Thyroid gland (tissue), 4 donors: ENCODE measurements at regions not wholly inside any gene's neighbourhood (a gene's known extent, or its start where the extent isn't known, plus 50 kb on each side); places are given as distances from the start of the nearest gene placed in this dataset.

Experiments
- DNase-seq, 2 donors: peaks; one replicate each; pipeline ENCODE4 v3.0.0-alpha.2; 2019
- H3K27ac ChIP-seq, 3 donors: fragments of 200-600 bp; sonication (generic); 1 replicate in 2 of 3; 2 replicates in 1 of 3; pipeline ENCODE4 v1.5.1; 2016 to 2019; ENCODE audit warnings: mild to moderate bottlenecking in 1 of 3, moderate library complexity in 1 of 3
- H3K27me3 ChIP-seq: fragments of 200-600 bp; sonication (generic); one replicate; pipeline ENCODE4 v1.5.1; 2019
- H3K36me3 ChIP-seq, 2 donors: fragments of 200-600 bp; sonication (generic); one replicate each; pipeline ENCODE4 v1.5.1; 2016 to 2019
- H3K4me1 ChIP-seq, 2 donors: fragments of 200-600 bp; sonication (generic); one replicate each; pipeline ENCODE4 v1.5.1; 2017 to 2019
- H3K4me3 ChIP-seq, 3 donors: fragments of 200-600 bp; sonication (generic); replicated peaks in 1 of 3; 1 replicate in 2 of 3; 2 replicates in 1 of 3; pipeline ENCODE4 v1.5.1; 2016; ENCODE audit warnings: mild to moderate bottlenecking in 1 of 3
- H3K9me3 ChIP-seq: fragments of 200-600 bp; sonication (generic); one replicate; pipeline ENCODE4 v1.5.1; 2017
- CTCF ChIP-seq, 6 experiments: fragments of 200-600 bp in 3 of 6; fragments of 450-650 bp in 3 of 6; sonication (generic) in 3 of 6; IDR thresholded peaks; one replicate each; pipeline ENCODE4 v1.5.1; 2016 to 2019; ENCODE audit warnings: antibody characterized with exemption in 6 of 6, mild to moderate bottlenecking in 2 of 6, inconsistent platforms in 1 of 6, moderate library complexity in 1 of 6
- POLR2A ChIP-seq, 2 donors: fragments of 450-650 bp; IDR thresholded peaks; one replicate each; pipeline ENCODE4 v1.6.1; 2017; ENCODE audit warnings: antibody characterized with exemption in 2 of 2, mild to moderate bottlenecking in 2 of 2, moderate library complexity in 1 of 2
- WGBS, 2 donors: methylation state at CpG; one replicate each; pipeline ENCODE4 v1.1.5; 2017; 5-methylcytosine and 5-hydroxymethylcytosine counted together
- intact Hi-C: fragments of 100-400 bp; cut with DNase I; formaldehyde crosslinking; loops from one replicate; pipeline ENCODE4 v1.15.1; 2023

GRCh38 chr1:74818241-74818640, 85.3 kb downstream of the TYW3 start:
- no peak overlapping the region for H3K4me3 ChIP-seq
- DNase-seq, result no peak
- no peaks in the 10 kb centered on the region for H3K36me3 ChIP-seq
- intact Hi-C loops, result no loop called here
- H3K4me1 ChIP-seq, result no peaks in the 10 kb centered on the region
- TF ChIP-seq CTCF (IDR thresholded peaks at IDR 0.05) (no peak), POLR2A (IDR thresholded peaks at IDR 0.05) (no peak)
- WGBS, 2 donors, result 90 to 96% methylated on average over 1 of the region's 1 CpG
- no peaks in the 10 kb centered on the region for H3K9me3 ChIP-seq
- H3K27me3 ChIP-seq, result no peaks in the 10 kb centered on the region
- H3K27ac ChIP-seq, result no peak overlapping the region

GRCh38 chr1:74818661-74819456, 85.9 kb downstream of the TYW3 start:
- Histone ChIP-seq H3K4me3 (no peak overlapping the region), H3K27me3 (no peaks in the 10 kb centered on the region), H3K36me3 (no peaks in the 10 kb centered on the region), H3K9me3 (no peaks in the 10 kb centered on the region), H3K4me1 (no peaks in the 10 kb centered on the region), H3K27ac (no peak overlapping the region)
- DNase-seq, result no peak
- no peak for TF ChIP-seq CTCF (IDR thresholded peaks at IDR 0.05)
- no peak for TF ChIP-seq POLR2A (IDR thresholded peaks at IDR 0.05)
- intact Hi-C loops, result no loop called here
- WGBS, 2 donors, result 87 to 91% methylated on average over 6 of the region's 6 CpGs

GRCh38 chr1:74822851-74823401, 90.0 kb downstream of the TYW3 start:
- H3K27ac ChIP-seq, result no peak overlapping the region
- no peak overlapping the region for H3K4me3 ChIP-seq
- TF ChIP-seq POLR2A (IDR thresholded peaks at IDR 0.05), result no peak
- intact Hi-C loops, result no loop called here
- H3K36me3 ChIP-seq, result no peaks in the 10 kb centered on the region
- no peak for DNase-seq
- WGBS, 2 donors, result 90 to 91% methylated on average over 3 of the region's 3 CpGs
- no peaks in the 10 kb centered on the region for H3K4me1 ChIP-seq
- no peaks in the 10 kb centered on the region for H3K27me3 ChIP-seq
- H3K9me3 ChIP-seq, result no peaks in the 10 kb centered on the region

GRCh38 chr1:74824497-74825107, 91.7 kb downstream of the TYW3 start:
- WGBS, 2 donors, result 94 to 96% methylated on average over 4 of the region's 4 CpGs
- H3K4me3 ChIP-seq, result no peak overlapping the region
- no peak overlapping the region for H3K27ac ChIP-seq
- no peak for TF ChIP-seq POLR2A (IDR thresholded peaks at IDR 0.05)
- TF ChIP-seq CTCF (IDR thresholded peaks at IDR 0.05), result no peak
- H3K9me3 ChIP-seq, result no peaks in the 10 kb centered on the region
- H3K36me3 ChIP-seq, result no peaks in the 10 kb centered on the region
- H3K4me1 ChIP-seq, result no peaks in the 10 kb centered on the region
- no peaks in the 10 kb centered on the region for H3K27me3 ChIP-seq
- DNase-seq, result no peak
- intact Hi-C loops, result no loop called here

GRCh38 chr1:74830766-74831165, 97.8 kb downstream of the TYW3 start:
- no peak for DNase-seq
- no peak overlapping the region for H3K27ac ChIP-seq
- H3K4me1 ChIP-seq, result no peaks in the 10 kb centered on the region
- no peak overlapping the region for H3K4me3 ChIP-seq
- no peaks in the 10 kb centered on the region for H3K27me3 ChIP-seq
- TF ChIP-seq POLR2A (IDR thresholded peaks at IDR 0.05) (no peak), CTCF (IDR thresholded peaks at IDR 0.05) (no peak)
- no peaks in the 10 kb centered on the region for H3K9me3 ChIP-seq
- WGBS, 2 donors, result 87% methylated on average over 2 of the region's 2 CpGs
- intact Hi-C loops, result no loop called here
- no peaks in the 10 kb centered on the region for H3K36me3 ChIP-seq
